GM23338 (cell line): ENCODE measurements at regions not wholly inside any gene's neighbourhood (a gene's known extent, or its start where the extent isn't known, plus 50 kb on each side); places are given as distances from the start of the nearest gene placed in this dataset.

Experiments
- CTCF ChIP-seq, 2 experiments: fragments of 200-600 bp in 1 of 2; sonication (generic) in 1 of 2; conservative IDR thresholded peaks; 2 replicates each; pipeline versions ENCODE4 v1.5.1 to v1.6.1; 2016 to 2017; ENCODE audit warnings: antibody characterized with exemption in 2 of 2, low read depth in 2 of 2, mild to moderate bottlenecking in 2 of 2, moderate library complexity in 1 of 2
- EZH2 ChIP-seq: fragments of 200-600 bp; sonication (generic); IDR thresholded peaks from one replicate; pipeline ENCODE4 v1.8.0; 2017; ENCODE audit warnings: antibody characterized with exemption, mild to moderate bottlenecking, low read depth; ENCODE audit not compliant: unreplicated experiment
- EZH2phosphoT487 ChIP-seq: fragments of 200-600 bp; sonication (generic); IDR thresholded peaks from one replicate; pipeline ENCODE4 v1.8.1; 2018; ENCODE audit warnings: antibody characterized with exemption; ENCODE audit not compliant: unreplicated experiment
- JUNB ChIP-seq: IDR thresholded peaks from one replicate; pipeline ENCODE4 v1.6.1; 2016; ENCODE audit warnings: antibody characterized with exemption; ENCODE audit not compliant: unreplicated experiment
- NANOG ChIP-seq: IDR thresholded peaks from 2 replicates; pipeline ENCODE4 v1.6.1; 2016; ENCODE audit warnings: antibody characterized with exemption, borderline replicate concordance
- POLR2AphosphoS5 ChIP-seq: IDR thresholded peaks from 2 replicates; pipeline ENCODE4 v1.6.1; 2016; ENCODE audit warnings: antibody characterized with exemption, low read depth
- REST ChIP-seq: IDR thresholded peaks from one replicate; pipeline ENCODE4 v1.6.1; 2018; ENCODE audit warnings: antibody characterized with exemption; ENCODE audit not compliant: unreplicated experiment
- STAT1 ChIP-seq: IDR thresholded peaks from one replicate; pipeline ENCODE4 v1.6.1; 2016; ENCODE audit warnings: antibody characterized with exemption; ENCODE audit not compliant: unreplicated experiment
- ZNF114 ChIP-seq: fragments of 250-450 bp; sonication (Bioruptor Pico); IDR thresholded peaks from 2 replicates; pipeline ENCODE4 v1.5.0; 2020; ENCODE audit warnings: mild to moderate bottlenecking, moderate library complexity
- TF ChIP-seq, protein P1 (sequence below): fragments of 250-450 bp; sonication (Bioruptor Pico); IDR thresholded peaks from 2 replicates; pipeline ENCODE4 v1.5.0; 2020; ENCODE audit warnings: mild to moderate bottlenecking, moderate library complexity

GRCh38 chr11:22430639-22431038 lies 92.5 kb downstream of the SLC17A6 start:
- TF ChIP-seq, protein P1, sequence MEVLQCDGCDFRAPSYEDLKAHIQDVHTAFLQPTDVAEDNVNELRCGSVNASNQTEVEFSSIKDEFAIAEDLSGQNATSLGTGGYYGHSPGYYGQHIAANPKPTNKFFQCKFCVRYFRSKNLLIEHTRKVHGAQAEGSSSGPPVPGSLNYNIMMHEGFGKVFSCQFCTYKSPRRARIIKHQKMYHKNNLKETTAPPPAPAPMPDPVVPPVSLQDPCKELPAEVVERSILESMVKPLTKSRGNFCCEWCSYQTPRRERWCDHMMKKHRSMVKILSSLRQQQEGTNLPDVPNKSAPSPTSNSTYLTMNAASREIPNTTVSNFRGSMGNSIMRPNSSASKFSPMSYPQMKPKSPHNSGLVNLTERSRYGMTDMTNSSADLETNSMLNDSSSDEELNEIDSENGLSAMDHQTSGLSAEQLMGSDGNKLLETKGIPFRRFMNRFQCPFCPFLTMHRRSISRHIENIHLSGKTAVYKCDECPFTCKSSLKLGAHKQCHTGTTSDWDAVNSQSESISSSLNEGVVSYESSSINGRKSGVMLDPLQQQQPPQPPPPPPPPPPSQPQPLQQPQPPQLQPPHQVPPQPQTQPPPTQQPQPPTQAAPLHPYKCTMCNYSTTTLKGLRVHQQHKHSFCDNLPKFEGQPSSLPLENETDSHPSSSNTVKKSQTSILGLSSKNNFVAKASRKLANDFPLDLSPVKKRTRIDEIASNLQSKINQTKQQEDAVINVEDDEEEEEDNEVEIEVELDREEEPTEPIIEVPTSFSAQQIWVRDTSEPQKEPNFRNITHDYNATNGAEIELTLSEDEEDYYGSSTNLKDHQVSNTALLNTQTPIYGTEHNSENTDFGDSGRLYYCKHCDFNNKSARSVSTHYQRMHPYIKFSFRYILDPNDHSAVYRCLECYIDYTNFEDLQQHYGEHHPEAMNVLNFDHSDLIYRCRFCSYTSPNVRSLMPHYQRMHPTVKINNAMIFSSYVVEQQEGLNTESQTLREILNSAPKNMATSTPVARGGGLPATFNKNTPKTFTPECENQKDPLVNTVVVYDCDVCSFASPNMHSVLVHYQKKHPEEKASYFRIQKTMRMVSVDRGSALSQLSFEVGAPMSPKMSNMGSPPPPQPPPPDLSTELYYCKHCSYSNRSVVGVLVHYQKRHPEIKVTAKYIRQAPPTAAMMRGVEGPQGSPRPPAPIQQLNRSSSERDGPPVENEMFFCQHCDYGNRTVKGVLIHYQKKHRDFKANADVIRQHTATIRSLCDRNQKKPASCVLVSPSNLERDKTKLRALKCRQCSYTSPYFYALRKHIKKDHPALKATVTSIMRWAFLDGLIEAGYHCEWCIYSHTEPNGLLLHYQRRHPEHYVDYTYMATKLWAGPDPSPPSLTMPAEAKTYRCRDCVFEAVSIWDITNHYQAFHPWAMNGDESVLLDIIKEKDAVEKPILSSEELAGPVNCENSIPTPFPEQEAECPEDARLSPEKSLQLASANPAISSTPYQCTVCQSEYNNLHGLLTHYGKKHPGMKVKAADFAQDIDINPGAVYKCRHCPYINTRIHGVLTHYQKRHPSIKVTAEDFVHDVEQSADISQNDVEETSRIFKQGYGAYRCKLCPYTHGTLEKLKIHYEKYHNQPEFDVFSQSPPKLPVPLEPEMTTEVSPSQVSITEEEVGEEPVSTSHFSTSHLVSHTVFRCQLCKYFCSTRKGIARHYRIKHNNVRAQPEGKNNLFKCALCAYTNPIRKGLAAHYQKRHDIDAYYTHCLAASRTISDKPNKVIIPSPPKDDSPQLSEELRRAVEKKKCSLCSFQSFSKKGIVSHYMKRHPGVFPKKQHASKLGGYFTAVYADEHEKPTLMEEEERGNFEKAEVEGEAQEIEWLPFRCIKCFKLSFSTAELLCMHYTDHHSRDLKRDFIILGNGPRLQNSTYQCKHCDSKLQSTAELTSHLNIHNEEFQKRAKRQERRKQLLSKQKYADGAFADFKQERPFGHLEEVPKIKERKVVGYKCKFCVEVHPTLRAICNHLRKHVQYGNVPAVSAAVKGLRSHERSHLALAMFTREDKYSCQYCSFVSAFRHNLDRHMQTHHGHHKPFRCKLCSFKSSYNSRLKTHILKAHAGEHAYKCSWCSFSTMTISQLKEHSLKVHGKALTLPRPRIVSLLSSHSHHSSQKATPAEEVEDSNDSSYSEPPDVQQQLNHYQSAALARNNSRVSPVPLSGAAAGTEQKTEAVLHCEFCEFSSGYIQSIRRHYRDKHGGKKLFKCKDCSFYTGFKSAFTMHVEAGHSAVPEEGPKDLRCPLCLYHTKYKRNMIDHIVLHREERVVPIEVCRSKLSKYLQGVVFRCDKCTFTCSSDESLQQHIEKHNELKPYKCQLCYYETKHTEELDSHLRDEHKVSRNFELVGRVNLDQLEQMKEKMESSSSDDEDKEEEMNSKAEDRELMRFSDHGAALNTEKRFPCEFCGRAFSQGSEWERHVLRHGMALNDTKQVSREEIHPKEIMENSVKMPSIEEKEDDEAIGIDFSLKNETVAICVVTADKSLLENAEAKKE (CRISPR knock-in tag) = no peak
- TF ChIP-seq CTCF (conservative IDR thresholded peaks at IDR 0.05; ENCODE audit: low read depth in 2 of 2) (no peak), EZH2 (no peak), POLR2AphosphoS5 (no peak), JUNB (no peak), ZNF114 (CRISPR knock-in tag) (no peak), EZH2phosphoT487 (no peak), REST (no peak), NANOG (no peak), STAT1 (no peak)
